ENCODE measurements at regions not wholly inside any gene's neighbourhood (a gene's known extent, or its start where the extent isn't known, plus 50 kb on each side); places are given as distances from the start of the nearest gene placed in this dataset.

GRCh38 chr7:124489082-124489819 lies 276.3 kb downstream of the GPR37 start:
- Histone ChIP-seq H3K79me2 (ENCODE audit: control insufficient read depth in 1 of 2, insufficient read depth in 2 of 2, low read length in 2 of 2) (no peaks in the 10 kb centered on the region), H3K4ac (replicated peaks; ENCODE audit: insufficient read length, low read depth, low read length) (no peak overlapping the region), H3K9ac (replicated peaks in 1 of 4; ENCODE audit: extremely low read depth in 1 of 4, low read depth in 3 of 4, low read length in 3 of 4) (no peak overlapping the region), H3K27me3 (replicated peaks in 1 of 4; ENCODE audit: control insufficient read depth in 3 of 4, extremely low read depth in 1 of 4, insufficient read depth in 3 of 4, low read length in 3 of 4) (no peaks in the 10 kb centered on the region), H3K36me3 (ENCODE audit: control insufficient read depth in 2 of 4, insufficient read depth in 4 of 4, low read length in 3 of 4) (no peaks in the 10 kb centered on the region), H2AFZ (ENCODE audit: low read length) (no peak overlapping the region), H3K79me1 (ENCODE audit: low read depth, low read length) (no peaks in the 10 kb centered on the region), H2BK12ac (ENCODE audit: low read depth, low read length) (no peak overlapping the region), H3K4me3 (ENCODE audit: extremely low read depth in 1 of 4, insufficient read depth in 2 of 4, low read depth in 3 of 4, low read length in 4 of 4) (no peak overlapping the region), H2BK15ac (ENCODE audit: low read length) (no peak overlapping the region), H2BK120ac (replicated peaks; ENCODE audit: low read depth, low read length) (no peak overlapping the region), H3K4me2 (ENCODE audit: insufficient read depth in 1 of 2, low read depth in 2 of 2, low read length in 2 of 2) (no peak overlapping the region), H4K8ac (ENCODE audit: extremely low read depth, insufficient read depth, low read length) (no peak overlapping the region), H3K27ac (ENCODE audit: low read depth, low read length) (no peak overlapping the region), H4K5ac (ENCODE audit: insufficient read length, low read depth, low read length) (no peak overlapping the region), H3K4me1 (replicated peaks in 1 of 4; ENCODE audit: control insufficient read depth in 3 of 4, insufficient read depth in 4 of 4, low read length in 3 of 4) (no peaks in the 10 kb centered on the region), H3K23me2 (ENCODE audit: low read depth, low read length) (no peaks in the 10 kb centered on the region), H2BK20ac (ENCODE audit: low read length) (no peak overlapping the region), H3K23ac (ENCODE audit: insufficient read length) (no peak overlapping the region), H3K14ac (ENCODE audit: insufficient read length) (no peak overlapping the region), H2AK5ac (ENCODE audit: low read depth, low read length) (no peak overlapping the region), H3K18ac (ENCODE audit: extremely low read depth, low read length) (no peak overlapping the region), H2BK5ac (ENCODE audit: low read depth, low read length) (no peak overlapping the region), H4K20me1 (replicated peaks in 1 of 2; ENCODE audit: control insufficient read depth in 1 of 2, insufficient read depth in 2 of 2, low read length in 2 of 2) (no peaks in the 10 kb centered on the region), H4K91ac (replicated peaks; ENCODE audit: insufficient read length, low read length) (no peak overlapping the region), H3K56ac (replicated peaks; ENCODE audit: insufficient read length, low read depth, low read length) (no peak overlapping the region), H3K9me3 (ENCODE audit: insufficient read depth in 2 of 2, low read depth in 1 of 2, low read length in 1 of 2) (no peaks in the 10 kb centered on the region)
- no peak for DNase-seq (ENCODE audit: low read depth in 1 of 2, low spot score in 2 of 2)
- POLR2A ChIA-PET (ENCODE audit: partially characterized antibody), result interaction anchor here (0.7 kb wide), 1 partner anchor 225 kb away, joined by 3 read pairs; no protein-coding TSS in a partner anchor
- CTCF ChIA-PET (ENCODE audit: partially characterized antibody), result interaction anchor here (0.9 kb wide), 1 partner anchor 8 kb away, joined by 4 read pairs; no protein-coding TSS in a partner anchor
- TF ChIP-seq BRCA1 (IDR thresholded peaks at IDR 0.05; ENCODE audit: low read depth, low read length) (no peak), BACH1 (IDR thresholded peaks at IDR 0.05; ENCODE audit: low read length) (no peak), TAF1 (IDR thresholded peaks at IDR 0.05; ENCODE audit: low read depth, low read length) (no peak), E2F6 (IDR thresholded peaks at IDR 0.05) (no peak), SIN3A (conservative IDR thresholded peaks at IDR 0.05 in 1 of 2, IDR thresholded peaks at IDR 0.05 in 1 of 2; ENCODE audit: low read depth in 1 of 2, low read length in 2 of 2) (no peak), TEAD4 (IDR thresholded peaks at IDR 0.05; ENCODE audit: low read depth, low read length) (no peak), SP2 (IDR thresholded peaks at IDR 0.05; ENCODE audit: low read length) (no peak), USF2 (IDR thresholded peaks at IDR 0.05; ENCODE audit: low read length) (no peak), RAD21 (IDR thresholded peaks at IDR 0.05 in 1 of 2, conservative IDR thresholded peaks at IDR 0.05 in 1 of 2; ENCODE audit: low read depth in 2 of 2, low read length in 2 of 2) (no peak), KDM4A (IDR thresholded peaks at IDR 0.05; ENCODE audit: low read depth, low read length, severe bottlenecking) (no peak)
- 81% methylated on average over 5 of the region's 5 CpGs; no CpG with 5 or more reads in 1 of the 2 experiments for WGBS, 2 experiments (ENCODE audit: extremely low coverage in 1 of 2, insufficient coverage in 1 of 2, insufficient read length in 1 of 2, insufficient replicate concordance in 2 of 2, low coverage in 1 of 2, low lambda C conversion rate in 2 of 2, missing lambda C conversion rate in 1 of 2)
- no peak for FAIRE-seq
